Suprapubic skin (tissue), 4 donors: ENCODE measurements at regions not wholly inside any gene's neighbourhood (a gene's known extent, or its start where the extent isn't known, plus 50 kb on each side); places are given as distances from the start of the nearest gene placed in this dataset.

Experiments used
- DNase-seq, 2 donors: peaks; one replicate each; pipeline ENCODE4 v3.0.0-alpha.2; 2019; ENCODE audit warnings: low spot score in 2 of 2
- H3K27ac ChIP-seq: fragments of 200-600 bp; sonication (generic); one replicate; pipeline ENCODE4 v1.5.1; 2019
- H3K27me3 ChIP-seq: fragments of 200-600 bp; sonication (generic); one replicate; pipeline ENCODE4 v1.5.1; 2019
- H3K36me3 ChIP-seq: fragments of 200-600 bp; sonication (generic); one replicate; pipeline ENCODE4 v1.5.1; 2019
- H3K4me1 ChIP-seq: fragments of 200-600 bp; sonication (generic); one replicate; pipeline ENCODE4 v1.5.1; 2019
- H3K4me3 ChIP-seq: fragments of 200-600 bp; sonication (generic); one replicate; pipeline ENCODE4 v1.5.1; 2019; ENCODE audit warnings: mild to moderate bottlenecking
- H3K9me3 ChIP-seq: fragments of 200-600 bp; sonication (generic); one replicate; pipeline ENCODE4 v1.5.1; 2019
- CTCF ChIP-seq, 2 donors: fragments of 200-600 bp in 1 of 2; fragments of 450-650 bp in 1 of 2; sonication (generic) in 1 of 2; IDR thresholded peaks; one replicate each; pipeline ENCODE4 v1.5.1; 2016 to 2019; ENCODE audit warnings: antibody characterized with exemption in 2 of 2, mild to moderate bottlenecking in 1 of 2, moderate library complexity in 1 of 2
- EP300 ChIP-seq: sonication (generic); formaldehyde crosslinking; IDR thresholded peaks from one replicate; pipeline ENCODE4 v1.6.1; 2017; ENCODE audit warnings: antibody characterized with exemption
- POLR2A ChIP-seq, 2 donors: fragments of 450-650 bp; IDR thresholded peaks; one replicate each; pipeline ENCODE4 v1.6.1; 2017; ENCODE audit warnings: antibody characterized with exemption in 2 of 2, mild to moderate bottlenecking in 2 of 2, moderate library complexity in 2 of 2
- POLR2AphosphoS5 ChIP-seq, 3 donors: sonication (generic); formaldehyde crosslinking; IDR thresholded peaks; one replicate each; pipeline ENCODE4 v1.6.1; 2017; ENCODE audit warnings: antibody characterized with exemption in 3 of 3
- WGBS: methylation state at CpG from one replicate; pipeline ENCODE4 v1.1.5; 2018; 5-methylcytosine and 5-hydroxymethylcytosine counted together

- Histone ChIP-seq H3K27ac (no peak overlapping the region), H3K9me3 (no peaks in the 10 kb centered on the region), H3K4me1 (no peaks in the 10 kb centered on the region), H3K4me3 (no peak overlapping the region), H3K27me3 (no peaks in the 10 kb centered on the region), H3K36me3 (no peaks in the 10 kb centered on the region)
- WGBS: 79% methylated on average over 3 of the region's 3 CpGs
- no peak for DNase-seq
- TF ChIP-seq CTCF (IDR thresholded peaks at IDR 0.05): no peak
- no peak for TF ChIP-seq POLR2A (IDR thresholded peaks at IDR 0.05)
- no peak for TF ChIP-seq POLR2AphosphoS5 (IDR thresholded peaks at IDR 0.05)
- no peak for TF ChIP-seq EP300
Observed at GRCh38 chr13:24613128-24613527, 67.1 kb upstream of the ATP12A start.

GRCh38 chr13:24613755-24614154 lies 66.5 kb upstream of the ATP12A start:
- no peak for DNase-seq
- H3K4me1 ChIP-seq: no peaks in the 10 kb centered on the region
- TF ChIP-seq EP300: no peak
- no peak for TF ChIP-seq POLR2AphosphoS5 (IDR thresholded peaks at IDR 0.05)
- TF ChIP-seq POLR2A (IDR thresholded peaks at IDR 0.05): no peak
- TF ChIP-seq CTCF (IDR thresholded peaks at IDR 0.05): no peak
- H3K9me3 ChIP-seq: no peaks in the 10 kb centered on the region
- no peaks in the 10 kb centered on the region for H3K36me3 ChIP-seq
- 100% methylated on average over 7 of the region's 11 CpGs for WGBS
- no peak overlapping the region for H3K4me3 ChIP-seq
- no peaks in the 10 kb centered on the region for H3K27me3 ChIP-seq
- no peak overlapping the region for H3K27ac ChIP-seq

- H3K36me3 ChIP-seq: no peaks in the 10 kb centered on the region
- no peak overlapping the region for H3K4me3 ChIP-seq
- TF ChIP-seq POLR2A (IDR thresholded peaks at IDR 0.05) (no peak), CTCF (IDR thresholded peaks at IDR 0.05) (no peak), EP300 (no peak), POLR2AphosphoS5 (IDR thresholded peaks at IDR 0.05) (no peak)
- no peaks in the 10 kb centered on the region for H3K4me1 ChIP-seq
- H3K9me3 ChIP-seq: no peaks in the 10 kb centered on the region
- no peak overlapping the region for H3K27ac ChIP-seq
- 92% methylated on average over 15 of the region's 15 CpGs for WGBS
- H3K27me3 ChIP-seq: no peaks in the 10 kb centered on the region
- no peak for DNase-seq
Observed at GRCh38 chr13:24614306-24615080, 65.7 kb upstream of the ATP12A start.

- Histone ChIP-seq H3K4me3 (no peak overlapping the region), H3K9me3 (no peaks in the 10 kb centered on the region), H3K4me1 (no peaks in the 10 kb centered on the region), H3K36me3 (no peaks in the 10 kb centered on the region), H3K27ac (no peak overlapping the region), H3K27me3 (no peaks in the 10 kb centered on the region)
- no peak for DNase-seq
- TF ChIP-seq EP300 (no peak), CTCF (IDR thresholded peaks at IDR 0.05) (no peak), POLR2A (IDR thresholded peaks at IDR 0.05) (no peak), POLR2AphosphoS5 (IDR thresholded peaks at IDR 0.05) (no peak)
- 92% methylated on average over 9 of the region's 9 CpGs for WGBS
Observed at GRCh38 chr13:24615114-24615513, 65.1 kb upstream of the ATP12A start.

GRCh38 chr13:24615911-24616472 lies 64.2 kb upstream of the ATP12A start:
- no peaks in the 10 kb centered on the region for H3K9me3 ChIP-seq
- no peak for DNase-seq
- no peaks in the 10 kb centered on the region for H3K4me1 ChIP-seq
- no peak overlapping the region for H3K27ac ChIP-seq
- H3K36me3 ChIP-seq: no peaks in the 10 kb centered on the region
- WGBS: 88% methylated on average over 6 of the region's 9 CpGs
- H3K27me3 ChIP-seq: no peaks in the 10 kb centered on the region
- no peak overlapping the region for H3K4me3 ChIP-seq
- TF ChIP-seq EP300: no peak
- no peak for TF ChIP-seq POLR2AphosphoS5 (IDR thresholded peaks at IDR 0.05)
- TF ChIP-seq POLR2A (IDR thresholded peaks at IDR 0.05): no peak
- no peak for TF ChIP-seq CTCF (IDR thresholded peaks at IDR 0.05)
